Loucy (cell line): ENCODE measurements at regions not wholly inside any gene's neighbourhood (a gene's known extent, or its start where the extent isn't known, plus 50 kb on each side); places are given as distances from the start of the nearest gene placed in this dataset.
"Not testable (repeated sequence)": the region's sequence is repeated elsewhere in the genome, so short reads cannot be mapped to it uniquely, and the experiment has no call there.

Source experiments
- H2AFZ ChIP-seq: fragments of 200-600 bp; sonication (generic); 2 replicates; pipeline ENCODE4 v1.6.0; 2016; ENCODE audit warnings: antibody characterized with exemption, mild to moderate bottlenecking, low read length, moderate library complexity
- H3F3A ChIP-seq: fragments of 200-600 bp; 2 replicates; pipeline ENCODE4 v1.6.0; 2016; ENCODE audit warnings: antibody characterized with exemption, low read depth, mild to moderate bottlenecking
- H3K27me3 ChIP-seq: fragments of 200-600 bp; sonication (generic); 2 replicates; pipeline ENCODE4 v1.6.1; 2014; ENCODE audit warnings: low read length, mild to moderate bottlenecking; ENCODE audit not compliant: insufficient read depth, poor library complexity, severe bottlenecking
- H3K36me3 ChIP-seq: fragments of 200-600 bp; sonication (generic); 2 replicates; pipeline ENCODE4 v1.6.1; 2016; ENCODE audit warnings: low read length; ENCODE audit not compliant: insufficient read depth
- H3K4me1 ChIP-seq: fragments of 200-600 bp; sonication (generic); 2 replicates; pipeline ENCODE4 v1.5.1; 2014; ENCODE audit warnings: low read length, mild to moderate bottlenecking; ENCODE audit not compliant: insufficient read depth, poor library complexity, severe bottlenecking
- H3K4me2 ChIP-seq: fragments of 200-600 bp; sonication (generic); 2 replicates; pipeline ENCODE4 v1.6.0; 2014; ENCODE audit warnings: antibody characterized with exemption, low read length, low read depth, mild to moderate bottlenecking; ENCODE audit not compliant: poor library complexity, severe bottlenecking
- H3K4me3 ChIP-seq: fragments of 200-600 bp; sonication (generic); 2 replicates; pipeline ENCODE4 v1.5.1; 2014; ENCODE audit warnings: low read length, mild to moderate bottlenecking, mixed read lengths; ENCODE audit not compliant: poor library complexity, severe bottlenecking
- H3K79me2 ChIP-seq: fragments of 200-600 bp; sonication (generic); 2 replicates; pipeline ENCODE4 v1.6.1; 2014; ENCODE audit warnings: low read length; ENCODE audit not compliant: insufficient read depth
- H3K9ac ChIP-seq: fragments of 200-600 bp; sonication (generic); 2 replicates; pipeline ENCODE4 v1.6.0; 2014; ENCODE audit warnings: mild to moderate bottlenecking, low read depth, low read length, moderate library complexity; ENCODE audit not compliant: poor library complexity, severe bottlenecking
- H3K9me2 ChIP-seq: fragments of 200-600 bp; sonication (generic); replicated peaks from 2 replicates; pipeline ENCODE4 v1.6.1; 2016; ENCODE audit warnings: low read depth, low read length, mixed read lengths
- H3K9me3 ChIP-seq: fragments of 200-600 bp; sonication (generic); 2 replicates; pipeline ENCODE4 v1.6.1; 2014; ENCODE audit warnings: mild to moderate bottlenecking, antibody characterized with exemption, low read length, low read depth; ENCODE audit not compliant: insufficient read depth
- H4K20me1 ChIP-seq: fragments of 200-600 bp; sonication (generic); 2 replicates; pipeline ENCODE4 v1.6.0; 2014; ENCODE audit warnings: antibody characterized with exemption, low read length, mild to moderate bottlenecking; ENCODE audit not compliant: insufficient read depth, poor library complexity, severe bottlenecking
- CTCF ChIP-seq: fragments of 200-600 bp; sonication (generic); conservative IDR thresholded peaks from 2 replicates; pipeline ENCODE4 v1.5.1; 2014; ENCODE audit warnings: mild to moderate bottlenecking, antibody characterized with exemption, low read length
- EZH2phosphoT487 ChIP-seq: fragments of 200-600 bp; IDR thresholded peaks from 2 replicates; pipeline ENCODE4 v1.6.1; 2018; ENCODE audit warnings: antibody characterized with exemption, mild to moderate bottlenecking, moderate library complexity, borderline replicate concordance

GRCh38 chr6:130613176-130613575 is 214.0 kb upstream of the SMLR1 start:
- H3K79me2 ChIP-seq, result no peaks in the 10 kb centered on the region
- TF ChIP-seq CTCF (no peak), EZH2phosphoT487 (no peak)
- no peaks in the 10 kb centered on the region for H3F3A ChIP-seq
- H3K27me3 ChIP-seq, result no peaks in the 10 kb centered on the region
- no peak overlapping the region for H3K4me2 ChIP-seq
- no peaks in the 10 kb centered on the region for H4K20me1 ChIP-seq
- H3K36me3 ChIP-seq, result no peaks in the 10 kb centered on the region
- no peaks in the 10 kb centered on the region for H3K9me2 ChIP-seq
- no peak overlapping the region for H2AFZ ChIP-seq
- no peak overlapping the region for H3K9ac ChIP-seq
- H3K9me3 ChIP-seq, result no peaks in the 10 kb centered on the region
- no peak overlapping the region for H3K4me3 ChIP-seq
- H3K4me1 ChIP-seq, result no peaks in the 10 kb centered on the region

GRCh38 chr6:130615816-130616215 is 211.4 kb upstream of the SMLR1 start:
- H3K79me2 ChIP-seq, result no peaks in the 10 kb centered on the region
- H3F3A ChIP-seq, result no peaks in the 10 kb centered on the region
- 0 out of 2 replicates have a peak overlapping the region, but pooled peaks have one; percentile 14 for H2AFZ ChIP-seq
- no peaks in the 10 kb centered on the region for H3K4me1 ChIP-seq
- no peak overlapping the region for H3K4me3 ChIP-seq
- TF ChIP-seq CTCF (no peak), EZH2phosphoT487 (no peak)
- no peaks in the 10 kb centered on the region for H3K27me3 ChIP-seq
- no peaks in the 10 kb centered on the region for H3K9me2 ChIP-seq
- no peak overlapping the region for H3K9ac ChIP-seq
- no peaks in the 10 kb centered on the region for H3K36me3 ChIP-seq
- no peaks in the 10 kb centered on the region for H3K9me3 ChIP-seq
- H3K4me2 ChIP-seq, result no peak overlapping the region
- no peaks in the 10 kb centered on the region for H4K20me1 ChIP-seq

- TF ChIP-seq EZH2phosphoT487, result no peak
- no peak for TF ChIP-seq CTCF
Measured at GRCh38 chr6:130617658-130618057, 209.5 kb upstream of the SMLR1 start.

GRCh38 chr6:130618806-130619205 is 208.4 kb upstream of the SMLR1 start:
- H3K9ac ChIP-seq, H3K79me2 ChIP-seq, H3K4me2 ChIP-seq, H3K27me3 ChIP-seq, H3F3A ChIP-seq, H3K9me3 ChIP-seq, H3K9me2 ChIP-seq, H4K20me1 ChIP-seq, H3K4me3 ChIP-seq, H2AFZ ChIP-seq, H3K4me1 ChIP-seq, H3K36me3 ChIP-seq: not testable (repeated sequence)

More at GRCh38 chr6:130617658-130618057, 209.5 kb upstream of the SMLR1 start:
- no peaks in the 10 kb centered on the region for H3K79me2 ChIP-seq
- H3K4me2 ChIP-seq, result no peak overlapping the region
- H2AFZ ChIP-seq, result no peak overlapping the region
- no peak overlapping the region for H3K9ac ChIP-seq
- no peaks in the 10 kb centered on the region for H3K9me2 ChIP-seq
- no peaks in the 10 kb centered on the region for H3K4me1 ChIP-seq
- H3F3A ChIP-seq, result no peaks in the 10 kb centered on the region
- no peaks in the 10 kb centered on the region; the same call in 1 of the 2 replicates for H3K9me3 ChIP-seq
- H3K36me3 ChIP-seq, result no peaks in the 10 kb centered on the region
- H3K27me3 ChIP-seq, result no peaks in the 10 kb centered on the region
- H4K20me1 ChIP-seq, result no peaks in the 10 kb centered on the region
- H3K4me3 ChIP-seq, result no peak overlapping the region
